AG09319 (cell line): ENCODE measurements at regions not wholly inside any gene's neighbourhood (a gene's known extent, or its start where the extent isn't known, plus 50 kb on each side); places are given as distances from the start of the nearest gene placed in this dataset.
"Not testable (repeated sequence)": the region's sequence is repeated elsewhere in the genome, so short reads cannot be mapped to it uniquely, and the experiment has no call there.

Source experiments
- DNase-seq: peaks from one replicate; pipeline ENCODE4 v3.0.0-alpha.2; 2010; ENCODE audit warnings: low read depth; ENCODE audit errors: extremely low read depth
- TF ChIP-seq, protein P1 (sequence below): IDR thresholded peaks from 2 replicates; pipeline ENCODE4 v1.5.1; 2011; ENCODE audit warnings: low read depth, mild to moderate bottlenecking, inconsistent platforms, low read length, moderate library complexity

- TF ChIP-seq, protein P1, sequence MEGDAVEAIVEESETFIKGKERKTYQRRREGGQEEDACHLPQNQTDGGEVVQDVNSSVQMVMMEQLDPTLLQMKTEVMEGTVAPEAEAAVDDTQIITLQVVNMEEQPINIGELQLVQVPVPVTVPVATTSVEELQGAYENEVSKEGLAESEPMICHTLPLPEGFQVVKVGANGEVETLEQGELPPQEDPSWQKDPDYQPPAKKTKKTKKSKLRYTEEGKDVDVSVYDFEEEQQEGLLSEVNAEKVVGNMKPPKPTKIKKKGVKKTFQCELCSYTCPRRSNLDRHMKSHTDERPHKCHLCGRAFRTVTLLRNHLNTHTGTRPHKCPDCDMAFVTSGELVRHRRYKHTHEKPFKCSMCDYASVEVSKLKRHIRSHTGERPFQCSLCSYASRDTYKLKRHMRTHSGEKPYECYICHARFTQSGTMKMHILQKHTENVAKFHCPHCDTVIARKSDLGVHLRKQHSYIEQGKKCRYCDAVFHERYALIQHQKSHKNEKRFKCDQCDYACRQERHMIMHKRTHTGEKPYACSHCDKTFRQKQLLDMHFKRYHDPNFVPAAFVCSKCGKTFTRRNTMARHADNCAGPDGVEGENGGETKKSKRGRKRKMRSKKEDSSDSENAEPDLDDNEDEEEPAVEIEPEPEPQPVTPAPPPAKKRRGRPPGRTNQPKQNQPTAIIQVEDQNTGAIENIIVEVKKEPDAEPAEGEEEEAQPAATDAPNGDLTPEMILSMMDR, result no peak
- DNase-seq, result no peak
Observed at GRCh38 chr6:121619013-121619412, 183.6 kb downstream of the GJA1 start.

DNA sequence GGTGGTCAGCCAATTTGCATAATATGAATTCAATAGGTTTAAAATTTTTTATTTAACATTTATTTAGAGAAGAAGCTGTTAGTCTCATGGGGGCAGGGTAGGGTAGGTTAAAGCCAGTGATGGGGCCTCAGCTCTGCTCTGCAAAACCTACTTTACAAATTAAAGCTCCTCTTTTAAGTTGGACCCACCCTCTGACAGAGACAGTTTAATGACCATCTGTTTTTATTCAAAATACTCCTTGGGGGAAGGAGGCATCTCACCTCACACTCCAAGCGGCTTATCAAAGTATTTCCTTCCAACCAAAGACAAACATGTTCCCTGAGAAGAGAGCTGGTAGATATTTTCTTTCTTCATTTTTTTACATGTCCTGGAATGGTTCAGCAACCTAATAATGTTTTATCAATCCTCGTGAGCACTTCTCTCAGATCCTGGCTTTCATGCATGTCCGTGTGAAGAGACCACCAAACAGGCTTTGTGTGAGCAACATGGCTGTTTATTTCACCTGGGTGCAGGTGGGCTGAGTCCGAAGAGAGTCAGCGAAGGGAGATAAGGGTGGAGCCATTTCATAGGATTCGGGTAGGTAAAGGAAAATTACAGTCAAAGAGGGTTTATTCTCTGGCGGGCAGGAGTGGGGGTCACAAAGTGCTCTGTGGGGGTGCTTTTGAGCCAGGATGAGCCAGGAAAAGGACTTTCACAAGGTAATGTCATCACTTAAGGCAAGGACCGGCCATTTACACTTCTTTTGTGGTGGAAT lies 184.7 kb downstream of the GJA1 start:
- no peak for DNase-seq
- TF ChIP-seq, protein P1, result no peak

- TF ChIP-seq, protein P1, result no peak
- no peak for DNase-seq
Observed at GRCh38 chr6:121627761-121628160, 192.3 kb downstream of the GJA1 start.

DNA sequence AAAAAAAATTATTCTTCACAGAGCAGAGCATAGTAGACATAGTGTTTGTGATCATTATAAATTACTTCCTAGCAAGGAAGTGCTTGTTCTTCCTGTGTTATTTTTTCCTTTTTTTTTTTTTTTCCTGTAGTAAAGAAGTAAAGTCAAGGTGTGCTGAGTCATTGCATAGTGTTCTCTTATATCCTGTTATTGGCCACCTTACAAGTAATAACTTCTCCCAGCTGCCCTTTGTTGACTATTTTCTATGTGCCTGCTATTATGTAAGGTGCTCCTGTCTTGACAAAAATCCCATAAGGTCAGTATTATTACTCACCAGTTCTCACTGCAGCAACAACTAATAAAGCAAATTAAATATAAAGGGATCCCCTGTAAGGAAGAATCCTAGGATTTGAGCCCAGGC lies 195.3 kb downstream of the GJA1 start:
- no peak for DNase-seq
- TF ChIP-seq, protein P1, result no peak

DNA sequence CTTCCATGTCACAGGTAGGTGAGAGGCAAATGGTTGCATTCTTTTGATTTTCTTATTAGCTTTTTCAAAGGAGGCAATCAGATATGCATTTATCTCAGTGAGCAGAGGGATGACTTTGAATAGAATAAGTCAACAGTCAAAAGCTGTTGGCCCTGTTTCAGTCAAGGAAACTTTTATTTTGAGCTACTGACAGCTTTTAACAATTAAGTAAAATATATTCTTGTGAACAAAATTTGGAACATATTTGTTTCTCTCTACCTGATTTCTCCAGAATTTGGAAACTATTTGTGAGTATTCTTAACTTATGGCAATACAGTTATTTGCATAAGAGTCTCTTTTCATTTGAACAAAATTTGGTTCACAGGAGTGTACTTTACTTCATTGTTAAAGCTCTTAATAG lies 196.3 kb downstream of the GJA1 start:
- not testable (repeated sequence) for DNase-seq

DNA sequence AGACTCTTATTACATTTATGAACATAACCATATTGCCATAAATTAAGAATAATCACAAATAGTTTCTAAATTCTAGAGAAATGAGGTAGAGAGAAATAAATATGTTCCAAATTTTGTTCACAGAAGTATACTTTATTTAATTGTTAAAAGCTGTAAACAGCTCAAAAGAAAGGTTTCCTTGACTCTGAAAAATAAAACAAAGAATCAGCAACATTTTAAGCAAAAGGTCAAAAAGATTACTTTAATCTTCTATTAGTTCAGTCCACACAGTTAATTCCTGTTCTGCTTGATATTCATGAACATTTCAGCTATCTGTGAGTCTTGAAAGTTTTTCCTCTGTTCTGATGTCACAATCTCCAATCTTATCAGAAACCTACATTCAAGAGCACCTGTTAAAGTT lies 197.9 kb downstream of the GJA1 start:
- DNase-seq, result no peak
- TF ChIP-seq, protein P1, result no peak

DNA sequence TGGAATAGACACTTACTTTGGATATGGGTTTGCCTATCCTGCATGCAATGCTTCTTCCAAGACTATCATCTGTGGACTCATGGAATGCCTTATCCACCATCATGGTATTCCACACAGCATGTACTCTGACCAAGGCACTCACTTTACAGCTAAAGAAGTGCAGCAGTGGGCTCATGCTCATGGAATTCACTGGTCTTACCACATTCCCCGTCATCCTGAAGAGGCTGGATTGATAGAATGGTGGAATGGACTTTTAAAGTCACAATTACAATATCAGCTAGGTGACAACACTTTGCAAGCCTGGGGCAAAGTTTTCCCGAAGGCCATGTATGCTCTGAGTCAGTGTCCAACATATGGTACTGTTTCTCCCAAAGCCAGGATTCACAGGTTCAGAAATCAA lies 199.1 kb downstream of the GJA1 start:
- DNase-seq, result not testable (repeated sequence)

DNA sequence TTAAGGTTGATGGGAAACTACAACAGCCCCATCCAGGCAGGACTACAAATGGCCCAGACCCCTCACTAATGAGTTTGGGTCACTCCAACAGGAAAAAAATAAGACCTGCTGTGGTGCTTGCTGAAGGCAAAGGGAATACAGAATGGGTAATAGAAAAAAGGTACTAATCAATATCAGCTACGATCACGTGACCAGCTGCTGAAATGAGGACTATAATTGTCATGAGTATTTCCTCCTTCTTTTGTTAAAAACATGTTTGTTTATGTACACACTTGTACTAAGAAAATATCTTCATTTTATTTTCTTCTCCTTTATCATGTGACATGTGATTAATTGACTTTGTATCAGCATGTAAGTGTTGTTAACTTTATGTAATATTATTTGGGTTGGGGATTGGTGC lies 199.9 kb downstream of the GJA1 start:
- TF ChIP-seq, protein P1, result no peak

GRCh38 chr6:121636217-121636616 lies 200.8 kb downstream of the GJA1 start:
- not testable (repeated sequence) for DNase-seq

More for the DNA sequence above, 199.9 kb downstream of the GJA1 start:
- DNase-seq, result no peak
